HG02759 (cell line): ENCODE measurements at regions not wholly inside any gene's neighbourhood (a gene's known extent, or its start where the extent isn't known, plus 50 kb on each side); places are given as distances from the start of the nearest gene placed in this dataset.
A peak's percentile ranks its signal among the peaks of the same experiment; 100 is the strongest.
"Not testable (repeated sequence)": the region's sequence is repeated elsewhere in the genome, so short reads cannot be mapped to it uniquely, and the experiment has no call there.

Source experiments
- ATAC-seq: cut with Tn5 transposase; IDR thresholded peaks from one replicate; pipeline ENCODE4 v1.9.1; 2021; ENCODE audit warnings: mild to moderate bottlenecking, moderate library complexity; ENCODE audit not compliant: unreplicated experiment

DNA sequence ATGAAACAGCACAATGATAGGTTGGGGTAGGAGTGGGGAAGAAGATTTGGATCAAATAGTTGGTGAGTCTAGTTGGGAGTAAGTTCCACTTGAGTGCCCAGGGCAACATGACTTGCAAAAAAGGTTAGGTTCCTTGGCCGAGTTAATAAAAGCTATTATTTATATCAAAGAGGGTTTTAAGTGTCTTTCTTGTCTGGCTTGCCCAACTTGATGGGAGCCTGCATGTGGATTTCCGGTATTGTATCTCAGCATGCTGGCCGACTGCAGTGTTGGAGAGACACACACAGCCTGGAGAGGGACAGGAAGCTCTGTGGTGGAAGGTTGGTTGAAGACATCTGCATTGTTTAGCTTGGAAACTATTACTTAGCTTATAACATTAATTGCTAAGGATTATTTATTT is 449.5 kb upstream of the TBL1XR1 start:
- ATAC-seq, result no peak

DNA sequence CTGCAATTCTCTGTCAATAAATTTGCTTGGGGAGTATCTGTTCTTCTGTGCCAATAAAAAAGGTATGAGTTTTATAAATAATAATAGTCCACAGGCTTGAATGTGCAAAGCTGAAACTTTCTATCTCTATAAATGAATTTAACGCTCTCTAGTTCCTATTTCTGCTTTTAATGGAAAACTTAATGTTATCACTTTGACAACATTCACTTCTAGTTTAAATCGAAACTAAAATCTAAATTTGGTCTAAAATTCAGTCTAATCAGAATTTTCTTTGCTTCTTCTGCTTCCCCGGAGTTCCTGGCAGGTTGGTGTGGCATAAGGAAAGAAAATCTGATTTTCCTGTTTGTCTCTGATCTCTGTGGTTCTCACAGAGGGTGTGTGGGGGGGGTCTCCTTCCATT is 450.1 kb upstream of the TBL1XR1 start:
- no peak for ATAC-seq

DNA sequence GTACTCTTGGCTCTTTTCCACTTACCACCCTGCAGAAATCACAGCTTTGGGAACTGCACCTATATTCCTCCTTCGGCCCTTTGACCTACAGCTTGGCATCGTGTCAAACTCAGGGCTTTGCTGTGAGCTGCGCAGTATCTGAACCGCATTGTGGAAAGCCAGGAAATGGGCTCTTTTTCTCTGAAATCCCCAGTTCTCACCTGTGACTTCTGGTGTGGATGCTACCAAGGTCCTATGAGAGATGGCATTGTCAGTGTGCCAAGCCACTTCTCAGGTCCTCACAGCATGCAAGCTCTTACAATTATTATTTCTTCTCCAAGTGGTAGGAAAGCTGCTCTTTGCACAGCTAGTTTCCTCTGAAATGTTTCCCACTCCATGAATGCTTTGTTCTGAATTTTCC is 450.6 kb upstream of the TBL1XR1 start:
- no peak for ATAC-seq

DNA sequence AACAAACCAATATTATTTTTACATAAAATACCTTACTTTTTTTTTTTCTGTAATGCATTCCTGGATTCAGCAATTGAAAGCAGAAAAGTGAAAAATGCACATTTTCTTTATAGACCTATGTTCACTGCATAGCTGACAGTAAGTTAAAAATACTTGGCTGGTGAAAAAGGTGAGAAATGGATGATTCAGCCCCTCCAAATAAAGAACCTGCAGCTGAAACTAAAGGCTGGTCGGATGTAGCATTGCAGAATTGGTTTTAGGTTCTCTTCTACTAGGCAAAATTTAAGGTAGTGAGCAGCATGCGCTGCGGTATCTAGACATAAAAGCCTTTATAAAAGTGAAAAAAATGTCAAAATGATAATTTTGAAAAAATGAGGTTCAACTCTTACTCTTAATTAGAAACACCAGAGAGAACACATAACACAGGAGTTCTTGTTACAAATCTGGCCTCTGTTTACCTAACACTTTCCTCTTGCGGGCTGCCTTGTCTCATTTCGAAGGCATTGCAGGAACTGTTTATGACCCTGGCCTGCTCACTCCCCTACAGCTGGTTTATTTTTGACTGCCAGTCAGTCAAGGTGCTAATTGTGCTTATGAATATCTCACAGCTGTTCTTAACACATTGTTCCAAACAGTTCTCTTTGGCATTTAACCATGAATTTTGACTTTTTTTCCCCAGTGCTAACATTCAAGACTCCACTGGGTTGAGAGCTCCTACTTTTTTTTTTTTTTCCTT is 455.4 kb upstream of the TBL1XR1 start:
- no peak for ATAC-seq

DNA sequence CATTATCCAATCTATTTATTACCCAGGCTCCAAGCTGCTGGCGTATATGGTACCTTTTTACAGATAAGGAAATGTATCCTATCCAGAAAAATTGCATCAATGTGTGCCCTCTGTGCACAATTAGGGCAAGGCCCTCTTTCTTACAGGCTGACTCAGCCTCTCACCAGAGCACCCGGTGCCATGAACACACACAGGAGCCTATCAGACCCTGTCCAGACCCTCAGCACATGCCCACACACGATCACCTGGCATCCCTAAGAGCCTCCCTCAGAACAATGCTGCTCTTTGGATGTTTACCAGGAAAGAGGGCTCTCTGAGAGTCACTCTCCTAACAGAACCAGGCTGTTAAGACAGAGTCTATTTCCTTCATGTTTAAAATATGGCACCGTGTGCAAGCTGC is 460.0 kb upstream of the TBL1XR1 start:
- ATAC-seq, result no peak

DNA sequence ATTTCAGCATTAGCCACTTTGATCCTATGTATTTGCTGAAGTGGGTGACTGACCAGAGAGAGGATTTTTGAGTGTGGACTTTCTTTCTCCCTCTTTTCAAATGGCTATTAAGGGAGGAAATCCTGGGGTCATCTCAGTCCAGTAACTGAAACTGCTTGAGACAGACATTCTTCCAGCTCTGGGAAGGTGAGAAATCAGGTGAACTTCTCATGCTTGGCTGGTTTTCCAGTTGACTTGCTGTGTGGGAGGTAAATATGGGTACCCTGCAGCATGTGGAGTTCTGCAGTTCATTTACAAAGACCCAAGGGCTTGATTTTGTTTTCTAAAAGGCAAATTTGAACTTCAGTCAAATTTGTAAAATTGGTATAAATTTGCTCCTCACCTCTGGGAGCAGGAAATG is 461.1 kb upstream of the TBL1XR1 start:
- ATAC-seq, result no peak

DNA sequence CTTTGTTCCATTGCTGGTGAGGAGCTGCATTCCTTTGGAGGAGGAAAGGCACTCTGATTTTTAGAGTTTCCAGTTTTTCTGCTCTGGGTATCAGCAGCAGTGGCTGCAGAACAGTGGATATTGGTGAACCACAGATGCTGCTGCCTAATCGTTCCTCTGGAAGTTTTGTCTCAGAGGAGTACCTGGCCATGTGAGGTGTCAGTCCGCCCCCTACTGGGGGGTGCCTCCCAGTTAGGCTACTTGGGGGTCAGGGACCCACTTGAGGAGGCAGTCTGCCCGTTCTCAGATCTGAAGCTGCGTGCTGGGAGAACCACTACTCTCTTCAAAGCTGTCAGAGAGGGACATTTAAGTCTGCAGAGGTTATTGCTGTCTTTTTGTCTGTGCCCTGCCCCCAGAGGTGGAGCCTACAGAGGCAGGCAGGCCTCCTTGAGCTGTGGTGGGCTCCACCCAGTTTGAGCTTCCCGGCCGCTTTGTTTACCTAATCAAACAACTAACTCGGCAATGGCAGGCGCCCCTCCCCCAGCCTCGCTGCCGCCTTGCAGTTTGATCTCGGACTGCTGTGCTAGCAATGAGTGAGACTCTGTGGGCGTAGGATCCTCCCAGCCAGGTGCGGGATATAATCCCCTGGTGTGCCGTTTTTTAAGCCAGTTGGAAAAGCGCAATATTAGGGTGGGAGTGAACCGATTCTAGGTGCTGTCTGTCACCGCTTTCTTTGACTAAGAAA is 467.3 kb upstream of the TBL1XR1 start:
- not testable (repeated sequence) for ATAC-seq

DNA sequence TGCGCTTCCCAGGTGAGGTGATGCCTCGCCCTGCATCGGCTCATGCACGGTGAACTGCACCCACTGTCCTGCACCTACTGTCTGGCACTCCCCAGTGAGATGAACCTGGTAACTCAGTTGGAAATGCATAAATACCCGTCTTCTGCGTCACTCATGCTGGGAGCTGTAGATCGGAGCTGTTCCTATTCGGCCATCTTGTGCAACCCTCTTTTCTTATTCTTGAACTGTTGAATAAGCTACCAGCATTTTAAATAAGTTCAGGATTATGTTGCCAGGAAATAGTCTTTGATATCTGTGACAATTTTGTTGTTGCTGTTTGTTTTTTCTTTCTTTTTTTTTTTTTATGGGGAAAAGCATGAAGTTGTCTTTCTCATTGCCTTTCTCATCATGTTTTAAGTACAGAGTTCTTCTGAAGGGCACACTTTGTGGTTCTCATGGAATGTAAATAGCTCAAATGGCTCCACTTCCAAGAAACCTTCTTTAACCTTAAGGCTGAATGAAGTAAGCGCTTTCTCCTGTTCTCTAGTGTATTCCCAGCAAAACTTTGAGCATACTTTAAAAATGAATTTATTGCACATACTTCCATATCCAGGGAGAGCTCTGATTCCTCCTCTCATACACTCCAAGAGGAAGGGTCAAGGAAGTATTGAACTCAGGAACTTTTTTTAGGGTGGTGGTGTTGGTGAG is 468.0 kb upstream of the TBL1XR1 start:
- ATAC-seq, result no peak

DNA sequence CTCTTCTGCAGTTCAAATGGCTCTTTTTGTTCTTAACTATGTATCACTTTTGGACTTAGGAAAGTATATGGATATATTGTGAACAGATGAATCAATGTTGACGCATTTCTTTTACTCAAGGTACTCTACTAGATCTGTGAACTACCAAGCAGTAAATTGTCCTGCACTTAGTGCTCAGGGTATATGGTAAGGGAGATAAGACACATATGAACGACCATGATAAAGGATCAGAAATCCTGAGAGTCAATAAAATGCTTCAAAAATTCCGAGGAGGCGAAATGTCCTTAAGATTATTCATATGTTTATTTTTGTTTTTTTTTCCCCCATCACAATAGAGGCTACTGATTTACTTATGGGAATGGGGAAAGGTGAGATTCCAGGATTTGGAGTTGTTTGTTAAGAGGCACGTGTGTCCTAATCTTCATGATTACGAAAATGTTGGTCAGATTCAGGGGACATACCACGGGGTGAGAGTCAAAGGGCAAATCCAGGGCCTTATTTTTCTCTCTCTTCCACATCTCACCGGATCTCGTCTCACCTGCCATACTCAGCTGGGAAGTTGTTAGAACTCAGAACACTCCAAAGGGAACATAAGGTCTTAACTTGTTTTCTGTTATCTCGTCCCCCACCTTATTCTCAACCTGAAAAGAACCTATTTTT is 475.1 kb upstream of the TBL1XR1 start:
- ATAC-seq, result no peak

DNA sequence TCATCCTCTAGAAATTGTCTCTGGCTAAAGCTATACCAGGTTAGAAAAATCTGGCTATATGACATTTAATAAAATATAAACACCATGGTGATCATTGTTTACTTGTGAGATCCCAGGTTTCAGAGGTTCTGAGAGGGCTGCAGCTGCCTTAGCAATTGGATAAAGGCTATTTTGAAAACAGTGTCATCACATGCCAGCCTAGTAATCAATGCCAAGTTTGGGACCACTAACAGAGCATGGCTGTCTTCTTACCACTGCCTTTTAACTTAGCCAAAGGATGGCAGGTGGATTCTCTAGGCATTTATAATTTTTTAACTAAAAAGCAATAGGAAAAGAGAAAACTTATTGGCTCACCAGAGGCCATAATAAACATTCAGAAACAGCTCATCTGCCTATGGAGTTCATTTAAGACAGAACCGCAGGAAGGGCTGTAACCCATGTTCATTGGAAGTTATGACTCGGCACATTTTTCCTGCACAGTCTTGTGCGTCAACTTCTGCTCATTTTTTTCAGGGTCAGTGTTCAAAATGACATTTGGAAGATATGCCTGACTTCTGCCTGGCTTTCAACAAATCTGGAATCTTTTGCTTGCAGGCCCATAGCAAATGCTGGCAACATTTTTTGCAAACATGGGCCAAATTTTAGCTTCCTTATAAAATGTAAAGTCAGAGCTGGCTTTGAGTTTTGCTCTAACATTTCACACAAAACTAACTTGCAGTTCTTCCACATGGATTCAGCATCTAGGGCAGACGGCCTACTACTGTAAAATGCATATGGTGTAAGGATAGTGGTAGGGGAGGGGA is 476.0 kb upstream of the TBL1XR1 start:
- no peak for ATAC-seq

DNA sequence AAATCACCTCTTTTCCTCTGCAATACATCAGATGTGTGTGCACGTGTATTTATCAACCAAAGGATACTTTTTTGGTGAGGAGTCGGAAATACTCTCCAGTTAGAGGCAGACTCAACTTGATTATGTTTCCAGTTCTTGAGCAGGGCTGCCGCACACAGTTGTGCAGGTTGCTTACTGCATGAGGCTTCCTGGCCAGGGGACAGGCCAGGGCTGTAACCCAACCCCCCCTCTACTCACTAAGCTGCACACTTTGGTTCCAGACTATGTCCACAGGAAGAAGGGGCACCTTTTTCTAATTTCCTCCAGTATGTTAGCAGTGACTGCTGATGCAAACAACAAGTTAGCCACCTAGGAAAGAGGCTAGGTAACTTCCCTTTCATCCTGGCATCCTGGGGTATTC is 476.9 kb upstream of the TBL1XR1 start:
- no peak for ATAC-seq

DNA sequence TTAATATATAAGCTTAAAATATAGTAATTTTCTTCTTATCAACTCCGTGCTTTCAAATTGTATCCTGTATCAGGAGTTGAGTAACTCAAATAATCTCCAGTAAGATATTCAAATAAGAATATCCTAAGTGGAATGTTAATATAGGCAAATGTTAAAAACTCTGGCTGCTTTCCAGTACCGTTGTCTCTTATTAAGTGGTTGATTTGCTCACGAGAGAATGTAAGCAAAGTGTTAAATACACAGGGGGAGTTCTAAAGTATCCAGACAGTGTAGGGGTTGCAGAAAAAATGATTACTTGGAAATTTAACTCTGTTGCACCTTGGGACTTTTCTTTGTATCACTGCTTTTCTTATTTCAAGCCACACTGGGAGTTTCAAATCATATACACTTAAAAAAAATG is 478.9 kb upstream of the TBL1XR1 start:
- ATAC-seq, result no peak

DNA sequence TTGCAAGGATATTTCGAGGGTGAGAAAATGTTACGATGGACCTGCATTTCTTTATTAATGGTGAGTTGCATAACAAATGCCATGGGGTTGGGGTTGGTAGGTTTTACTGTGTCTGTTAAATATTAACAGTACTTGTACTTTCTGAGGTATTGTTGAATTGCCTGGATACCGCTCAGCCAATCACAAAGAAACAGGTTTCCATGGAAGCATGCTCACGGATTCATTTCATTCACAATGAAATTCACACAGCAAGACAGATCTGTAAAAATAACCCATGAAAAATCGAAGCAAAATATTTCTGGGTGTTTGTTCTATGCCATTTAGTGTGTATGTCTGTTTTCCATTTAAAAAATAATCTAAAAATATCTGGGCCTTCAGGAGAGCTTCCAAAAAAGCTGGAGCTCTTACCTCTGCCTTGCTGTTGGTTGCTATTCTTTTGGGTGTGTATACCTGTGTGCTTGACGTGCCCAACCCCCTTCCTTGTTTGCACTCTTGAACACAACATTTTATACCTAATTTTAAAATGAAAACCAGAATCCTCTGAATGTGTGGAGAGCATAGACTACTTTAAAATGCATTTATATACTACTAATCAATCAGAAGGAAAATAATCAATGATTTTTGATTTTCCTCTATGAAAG is 479.8 kb upstream of the TBL1XR1 start:
- no peak for ATAC-seq

DNA sequence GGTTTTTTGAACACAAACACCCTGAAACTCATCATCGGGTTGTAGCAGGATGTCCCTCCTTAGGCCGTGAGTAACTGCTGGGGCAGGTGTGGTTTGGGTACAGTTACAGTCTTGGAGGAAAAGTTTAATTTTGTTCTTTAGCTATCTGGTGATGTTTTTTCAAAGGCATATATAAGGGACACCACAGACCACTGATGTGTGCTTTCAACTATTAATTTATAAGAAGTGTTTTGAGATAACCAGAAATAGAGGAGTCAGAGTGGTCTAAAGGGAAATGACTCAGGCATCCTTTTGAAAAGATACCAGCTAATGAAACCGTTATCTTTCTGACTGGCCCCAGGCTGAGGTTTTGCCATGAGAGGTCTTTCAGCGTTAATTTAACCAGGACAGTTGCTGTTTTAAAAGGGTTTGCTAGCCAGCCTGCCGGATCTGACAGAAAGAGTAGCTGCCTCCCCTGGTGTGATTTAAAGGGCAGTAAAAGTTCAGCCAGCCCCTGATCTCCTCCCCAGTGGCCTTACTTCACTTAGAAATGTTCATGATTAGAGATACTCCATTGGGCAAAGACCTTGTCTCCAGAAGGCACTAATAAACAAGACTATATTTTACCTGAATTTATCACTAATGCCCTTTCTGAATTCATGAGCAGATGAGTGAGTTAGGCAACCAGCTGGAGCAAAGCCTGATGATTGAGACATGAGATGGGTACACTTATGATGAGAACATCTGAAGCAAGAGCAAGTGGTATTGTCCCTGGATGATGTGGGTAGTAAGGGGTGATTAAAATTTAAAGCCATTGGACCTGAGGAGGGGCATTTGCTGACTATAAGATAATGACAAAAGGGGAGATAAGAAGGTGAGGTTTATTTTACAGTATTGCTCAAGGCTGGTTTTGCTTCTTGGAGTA is 482.5 kb upstream of the TBL1XR1 start:
- peak; percentile 60 for ATAC-seq

DNA sequence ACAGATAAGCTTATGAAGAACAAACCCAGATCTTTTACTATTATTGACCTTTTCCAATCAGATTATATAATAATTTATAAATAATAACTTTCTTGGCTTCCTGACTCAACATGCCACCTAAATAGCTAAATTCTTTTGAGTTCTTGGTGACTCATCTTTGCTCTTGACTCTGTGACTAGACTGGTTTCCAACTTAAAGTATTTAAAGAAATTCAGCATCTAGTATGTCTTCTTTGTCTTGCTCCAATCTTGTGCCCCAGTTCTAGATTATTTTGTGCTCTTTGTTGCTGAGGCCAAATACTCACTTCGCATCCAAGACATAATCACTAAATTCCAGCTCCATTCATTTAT is 483.2 kb upstream of the TBL1XR1 start:
- no peak for ATAC-seq

DNA sequence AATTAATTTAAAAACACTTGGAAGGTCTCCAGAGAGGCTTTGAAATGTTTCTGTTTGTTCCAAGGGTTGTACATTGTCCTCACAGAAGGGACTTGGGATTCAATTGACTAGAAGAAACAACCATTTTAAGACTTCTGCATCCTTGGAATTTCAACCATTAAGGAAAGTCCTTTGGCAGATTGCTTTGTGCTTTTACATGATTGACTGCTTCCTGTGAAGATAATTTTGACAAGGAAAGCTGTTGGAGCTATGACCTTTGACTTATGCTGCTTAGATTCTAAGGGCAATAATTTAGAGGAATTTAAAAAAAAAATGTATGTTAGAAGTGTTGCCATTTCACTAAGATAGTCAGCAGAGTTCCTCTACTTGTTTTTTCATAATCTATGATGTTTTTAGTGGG is 483.9 kb upstream of the TBL1XR1 start:
- no peak for ATAC-seq

DNA sequence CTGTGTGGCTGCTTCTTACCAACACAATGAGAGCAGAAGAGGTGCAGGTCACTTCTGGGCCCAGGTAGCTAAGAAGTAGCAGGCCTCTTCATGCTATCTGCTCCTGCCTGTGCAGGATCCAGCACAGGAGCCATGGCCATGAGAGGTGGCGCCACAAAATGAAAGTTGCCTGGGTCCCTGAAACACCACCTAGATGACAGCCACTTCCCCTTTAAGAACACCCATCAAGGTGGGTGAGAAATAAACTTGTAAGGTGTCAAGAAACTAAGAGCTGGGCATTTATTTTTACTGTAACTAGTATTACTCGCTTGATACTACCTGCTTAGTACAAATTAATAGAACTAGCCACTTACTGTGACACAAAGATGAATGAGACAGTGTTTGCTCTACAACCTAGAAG is 484.6 kb upstream of the TBL1XR1 start:
- ATAC-seq, result no peak

DNA sequence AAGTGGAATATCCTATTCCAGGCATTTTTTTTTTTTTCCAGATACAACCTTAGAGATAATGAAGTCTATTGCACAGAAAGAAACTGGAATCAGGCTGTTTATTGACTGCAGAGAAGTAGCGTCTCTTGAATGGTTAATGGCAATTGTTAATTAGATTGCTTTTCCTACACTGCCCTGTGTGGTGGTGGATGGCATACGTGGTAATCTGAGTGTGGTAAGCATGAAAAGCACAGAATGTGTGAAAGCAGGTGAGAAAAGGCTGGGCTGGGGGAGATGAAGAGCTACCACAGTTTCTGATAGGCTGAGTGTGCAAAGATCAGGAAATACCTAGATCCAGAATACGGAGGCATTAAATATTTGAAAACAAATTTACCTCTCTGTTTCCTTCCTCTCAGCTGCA is 486.3 kb upstream of the TBL1XR1 start:
- ATAC-seq, result no peak

DNA sequence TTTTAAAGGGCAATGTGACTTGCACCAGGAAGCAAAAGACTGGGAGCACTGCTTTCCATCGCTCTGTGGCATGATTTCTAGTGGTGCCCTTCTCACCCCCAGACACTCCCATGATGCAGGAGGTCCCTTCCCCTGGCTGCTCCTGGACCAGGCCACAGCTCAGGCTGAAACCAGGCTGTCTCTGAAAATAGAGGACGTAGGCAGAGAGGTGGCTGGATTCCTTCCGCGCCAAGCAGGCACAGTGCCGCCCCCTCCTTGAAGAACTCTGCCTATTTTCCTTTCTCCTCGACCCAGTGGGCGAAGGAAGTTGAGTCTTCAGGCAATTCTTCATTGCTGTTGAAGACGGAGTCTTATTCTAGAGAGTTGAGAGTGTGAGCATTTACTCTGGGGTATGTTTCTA is 489.4 kb upstream of the TBL1XR1 start:
- ATAC-seq, result no peak
